Left ventricle myocardium inferior (tissue), 1 donor: ENCODE measurements at regions not wholly inside any gene's neighbourhood (a gene's known extent, or its start where the extent isn't known, plus 50 kb on each side); places are given as distances from the start of the nearest gene placed in this dataset.
"Not testable (repeated sequence)": the region's sequence is repeated elsewhere in the genome, so short reads cannot be mapped to it uniquely, and the experiment has no call there.

Experiments
- DNase-seq: peaks from one replicate; pipeline ENCODE4 v3.0.0-alpha.2; 2020
- H3K27ac ChIP-seq: fragments of 200-600 bp; replicated peaks from 2 replicates; pipeline ENCODE4 v1.8.0; 2021
- H3K27me3 ChIP-seq: fragments of 200-600 bp; 2 replicates; pipeline ENCODE4 v1.8.0; 2021; ENCODE audit warnings: low read depth
- H3K36me3 ChIP-seq: fragments of 200-600 bp; 2 replicates; pipeline ENCODE4 v1.8.0; 2021
- H3K4me1 ChIP-seq: fragments of 200-600 bp; 2 replicates; pipeline ENCODE4 v1.8.0; 2021
- H3K4me3 ChIP-seq: fragments of 200-600 bp; 2 replicates; pipeline ENCODE4 v1.8.0; 2021; ENCODE audit warnings: mild to moderate bottlenecking, moderate library complexity
- H3K9me3 ChIP-seq: fragments of 200-600 bp; replicated peaks from 2 replicates; pipeline ENCODE4 v1.8.0; 2021
- intact Hi-C: fragments of 100-400 bp; cut with micrococcal nuclease; formaldehyde crosslinking; loops from one replicate; pipeline ENCODE4 v1.11.0; 2022
- TF ChIP-seq, protein P1 (sequence below): fragments of 200-600 bp; IDR thresholded peaks from 2 replicates; pipeline ENCODE4 v1.8.0; 2021; ENCODE audit warnings: antibody characterized with exemption, mild to moderate bottlenecking, borderline replicate concordance
- donor health status: DM: no; HTN: yes; CAD: no; lungs with severe emphysema.

DNA sequence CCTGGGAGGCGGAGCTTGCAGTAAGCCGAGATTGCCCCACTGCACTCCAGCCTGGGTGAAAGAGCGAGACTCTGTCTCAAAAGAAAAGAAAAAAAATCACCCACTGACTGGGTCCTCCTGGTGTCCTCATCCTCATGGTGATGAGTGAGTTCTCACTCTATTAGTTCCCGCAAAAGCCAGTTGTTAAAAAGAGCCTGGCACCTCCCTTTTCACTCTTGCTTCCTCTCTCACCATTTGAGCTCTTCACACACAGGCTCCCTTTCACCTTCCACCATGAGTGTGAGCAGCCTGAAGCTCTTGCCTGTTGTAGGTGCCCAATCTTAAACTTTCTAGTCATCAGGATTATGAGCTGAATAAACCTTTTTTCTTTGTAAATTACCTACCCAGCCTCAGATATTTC is 176.4 kb downstream of the SLC38A4 start:
- H3K9me3 ChIP-seq: no peaks in the 10 kb centered on the region
- no peak overlapping the region for H3K27ac ChIP-seq
- H3K4me3 ChIP-seq: no peak overlapping the region
- DNase-seq: no peak
- intact Hi-C loops: no loop called here
- no peaks in the 10 kb centered on the region for H3K36me3 ChIP-seq
- TF ChIP-seq, protein P1, sequence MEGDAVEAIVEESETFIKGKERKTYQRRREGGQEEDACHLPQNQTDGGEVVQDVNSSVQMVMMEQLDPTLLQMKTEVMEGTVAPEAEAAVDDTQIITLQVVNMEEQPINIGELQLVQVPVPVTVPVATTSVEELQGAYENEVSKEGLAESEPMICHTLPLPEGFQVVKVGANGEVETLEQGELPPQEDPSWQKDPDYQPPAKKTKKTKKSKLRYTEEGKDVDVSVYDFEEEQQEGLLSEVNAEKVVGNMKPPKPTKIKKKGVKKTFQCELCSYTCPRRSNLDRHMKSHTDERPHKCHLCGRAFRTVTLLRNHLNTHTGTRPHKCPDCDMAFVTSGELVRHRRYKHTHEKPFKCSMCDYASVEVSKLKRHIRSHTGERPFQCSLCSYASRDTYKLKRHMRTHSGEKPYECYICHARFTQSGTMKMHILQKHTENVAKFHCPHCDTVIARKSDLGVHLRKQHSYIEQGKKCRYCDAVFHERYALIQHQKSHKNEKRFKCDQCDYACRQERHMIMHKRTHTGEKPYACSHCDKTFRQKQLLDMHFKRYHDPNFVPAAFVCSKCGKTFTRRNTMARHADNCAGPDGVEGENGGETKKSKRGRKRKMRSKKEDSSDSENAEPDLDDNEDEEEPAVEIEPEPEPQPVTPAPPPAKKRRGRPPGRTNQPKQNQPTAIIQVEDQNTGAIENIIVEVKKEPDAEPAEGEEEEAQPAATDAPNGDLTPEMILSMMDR: no peak
- no peaks in the 10 kb centered on the region for H3K27me3 ChIP-seq
- peaks cover 3% of the 10 kb centered on the region for H3K4me1 ChIP-seq

DNA sequence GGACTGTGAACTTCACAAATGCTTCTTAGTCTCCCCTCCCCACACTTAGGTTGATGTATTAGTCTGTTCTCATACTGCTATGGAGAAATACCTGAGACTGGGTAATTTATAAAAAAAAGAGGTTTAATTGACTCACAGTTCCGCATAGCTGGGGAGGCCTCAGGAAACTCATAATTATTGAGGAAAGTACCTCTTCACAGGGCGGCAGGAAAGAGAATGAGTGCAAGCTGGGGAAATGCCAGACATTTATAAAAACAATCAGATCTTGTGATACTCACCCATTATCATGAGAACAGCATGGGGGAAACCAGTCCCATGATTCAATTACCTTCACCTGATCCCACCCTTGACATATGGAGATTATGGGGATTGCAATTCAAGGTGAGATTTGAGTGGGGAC is 178.8 kb downstream of the SLC38A4 start:
- H3K27ac ChIP-seq: no peak overlapping the region

DNA sequence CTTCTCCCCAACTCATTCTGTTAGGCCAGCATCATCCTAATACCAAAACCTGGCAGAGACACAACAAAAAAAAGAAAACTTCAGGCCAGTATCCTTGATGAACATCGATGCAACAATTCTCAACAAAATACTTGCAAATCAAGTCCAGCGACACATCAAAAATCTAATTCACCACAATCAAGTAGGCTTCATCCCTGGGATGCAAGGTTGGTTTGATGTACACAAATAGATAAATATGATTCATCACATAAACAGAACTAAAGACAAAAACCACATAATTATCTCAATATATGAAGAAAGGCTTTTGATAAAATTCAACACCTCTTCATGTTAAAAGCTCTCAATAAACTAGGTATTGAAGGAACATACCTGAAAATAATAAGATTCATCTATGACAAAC is 184.1 kb downstream of the SLC38A4 start:
- intact Hi-C loops, H3K27ac ChIP-seq, H3K4me3 ChIP-seq, DNase-seq, H3K4me1 ChIP-seq, H3K36me3 ChIP-seq, H3K27me3 ChIP-seq: not testable (repeated sequence)
- H3K9me3 ChIP-seq: peaks cover 46% of the 10 kb centered on the region

More for the DNA sequence above, 178.8 kb downstream of the SLC38A4 start:
- Histone ChIP-seq H3K4me3 (no peak overlapping the region), H3K27me3 (no peaks in the 10 kb centered on the region), H3K4me1 (peaks cover 3% of the 10 kb centered on the region), H3K36me3 (no peaks in the 10 kb centered on the region), H3K9me3 (peaks cover 6% of the 10 kb centered on the region)
- DNase-seq: no peak
- TF ChIP-seq, protein P1: no peak
- intact Hi-C loops: no loop called here

DNA sequence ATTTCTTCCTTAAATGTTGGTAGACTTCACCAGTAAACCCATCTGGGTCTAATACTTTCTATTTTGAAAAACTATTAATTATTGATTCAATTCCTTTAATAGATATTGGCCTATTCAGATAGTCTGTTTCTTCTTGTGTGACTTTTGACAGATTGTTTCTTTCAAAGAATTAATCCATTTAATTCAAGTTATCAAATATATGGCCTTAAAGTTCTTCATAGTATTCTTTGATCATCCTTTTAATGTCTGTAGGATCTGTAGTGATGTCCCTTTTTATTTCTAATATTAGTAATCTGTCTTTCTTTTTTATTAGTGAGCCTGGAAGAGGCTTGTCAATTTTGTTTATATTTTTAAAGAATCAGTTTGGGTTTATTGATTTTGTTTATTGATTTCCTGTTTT is 190.0 kb downstream of the SLC38A4 start:
- Histone ChIP-seq H3K9me3 (peaks cover 68% of the 10 kb centered on the region), H3K4me1 (no peaks in the 10 kb centered on the region), H3K27me3 (no peaks in the 10 kb centered on the region), H3K36me3 (no peaks in the 10 kb centered on the region), H3K4me3 (no peak overlapping the region), H3K27ac (no peak overlapping the region)
- TF ChIP-seq, protein P1: no peak
- intact Hi-C loops: no loop called here
- DNase-seq: no peak

DNA sequence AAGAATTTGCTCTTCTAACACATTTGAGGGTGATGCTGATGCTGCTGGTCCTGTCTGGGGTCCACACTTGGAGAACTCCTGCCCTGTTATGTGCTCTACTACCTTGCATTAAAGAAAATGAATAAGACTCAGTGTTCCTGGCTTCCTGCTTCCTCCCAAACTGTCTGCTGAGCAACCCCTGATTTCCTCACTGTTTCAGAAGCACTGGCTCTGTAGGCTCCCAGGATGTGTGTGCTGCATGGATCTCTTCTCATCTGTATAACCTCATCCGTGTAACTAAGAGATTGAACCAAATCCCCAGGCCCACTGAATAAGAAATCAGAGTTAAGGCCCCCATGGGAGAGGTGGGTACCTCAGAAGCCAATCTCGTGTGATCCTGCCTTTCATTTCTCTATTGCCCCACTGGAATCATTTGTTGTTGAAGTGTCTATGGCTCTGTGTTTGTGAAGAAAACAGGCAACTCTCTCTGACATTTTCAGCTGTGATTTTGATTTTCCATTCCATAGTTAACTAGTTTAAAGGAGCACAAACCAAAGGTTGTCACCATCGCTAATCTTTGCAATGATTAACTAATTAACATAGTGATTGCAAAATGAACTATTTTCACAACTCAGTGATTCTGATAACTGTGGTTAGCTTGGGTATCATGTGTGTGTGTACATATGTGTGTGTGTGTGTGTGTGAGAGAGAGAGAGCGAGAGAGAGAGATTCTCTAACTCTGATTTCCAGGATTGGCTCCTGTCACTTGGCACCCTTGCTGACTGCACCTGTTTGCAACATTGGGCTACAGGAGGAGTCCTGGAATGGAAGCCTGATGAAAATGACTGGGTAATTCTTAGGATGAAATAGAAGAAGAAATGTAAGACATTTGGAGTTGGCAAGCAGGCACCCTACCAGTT is 196.2 kb downstream of the SLC38A4 start:
- intact Hi-C loops: no loop called here
- TF ChIP-seq, protein P1: no peak
- no peaks in the 10 kb centered on the region for H3K27me3 ChIP-seq
- no peak for DNase-seq
- H3K4me1 ChIP-seq: no peaks in the 10 kb centered on the region
- peaks cover 19% of the 10 kb centered on the region for H3K9me3 ChIP-seq
- no peak overlapping the region for H3K4me3 ChIP-seq
- no peaks in the 10 kb centered on the region for H3K36me3 ChIP-seq
- H3K27ac ChIP-seq: no peak overlapping the region

DNA sequence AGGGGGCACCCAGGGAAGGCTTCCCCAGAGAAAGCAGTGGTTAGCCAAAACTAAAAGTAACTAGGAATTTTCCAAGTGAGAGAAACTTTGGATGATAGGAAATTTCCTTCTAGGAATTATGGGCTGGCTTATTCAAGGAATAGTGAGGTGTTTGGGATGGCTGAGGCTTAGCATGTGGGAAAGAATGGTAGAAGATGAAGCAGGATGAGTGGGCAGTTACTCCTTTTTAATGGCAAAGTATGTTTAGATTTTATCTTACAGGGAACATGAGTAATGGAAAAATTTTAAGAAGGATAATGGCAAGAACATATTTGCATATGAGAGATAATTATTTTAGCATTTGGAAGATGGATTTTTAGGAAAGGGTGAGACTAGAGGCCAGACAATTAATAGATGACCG is 197.6 kb downstream of the SLC38A4 start:
- no peak for DNase-seq
- Histone ChIP-seq H3K36me3 (no peaks in the 10 kb centered on the region), H3K27ac (no peak overlapping the region), H3K9me3 (peaks cover 7% of the 10 kb centered on the region), H3K4me1 (no peaks in the 10 kb centered on the region), H3K27me3 (no peaks in the 10 kb centered on the region), H3K4me3 (no peak overlapping the region)
- TF ChIP-seq, protein P1: no peak
- intact Hi-C loops: no loop called here
